Liver (tissue), 7 donors: ENCODE measurements at regions not wholly inside any gene's neighbourhood (a gene's known extent, or its start where the extent isn't known, plus 50 kb on each side); places are given as distances from the start of the nearest gene placed in this dataset.

Experiments used
- DNase-seq: peaks from one replicate; pipeline ENCODE4 v3.0.0-alpha.2; 2017; ENCODE audit warnings: low spot score
- H3K27ac ChIP-seq, 2 donors: one replicate each; pipeline ENCODE4 v1.7.0; 2013; ENCODE audit warnings: inconsistent platforms in 2 of 2, low read length in 2 of 2, control low read depth in 1 of 2, low read depth in 1 of 2, mild to moderate bottlenecking in 1 of 2
- H3K27me3 ChIP-seq, 4 donors: one replicate each; pipeline versions ENCODE4 v1.6.1 to v1.7.0; 2013; ENCODE audit warnings: low read length in 3 of 4, inconsistent platforms in 1 of 4, mild to moderate bottlenecking in 1 of 4, moderate library complexity in 1 of 4; ENCODE audit not compliant: control insufficient read depth in 4 of 4, insufficient read depth in 4 of 4
- H3K36me3 ChIP-seq, 4 donors: one replicate each; pipeline versions ENCODE4 v1.6.1 to v1.7.0; 2013; ENCODE audit warnings: low read length in 3 of 4, mild to moderate bottlenecking in 3 of 4, low read depth in 1 of 4, moderate library complexity in 1 of 4; ENCODE audit not compliant: control insufficient read depth in 4 of 4, insufficient read depth in 3 of 4
- H3K4me1 ChIP-seq, 4 donors: one replicate each; pipeline versions ENCODE4 v1.6.1 to v1.7.0; 2013; ENCODE audit warnings: low read length in 3 of 4, mild to moderate bottlenecking in 3 of 4, moderate library complexity in 1 of 4; ENCODE audit not compliant: control insufficient read depth in 4 of 4, insufficient read depth in 4 of 4
- H3K4me3 ChIP-seq, 3 donors: one replicate each; pipeline versions ENCODE4 v1.6.1 to v1.7.0; 2013; ENCODE audit warnings: low read length in 3 of 3, control low read depth in 1 of 3, low read depth in 1 of 3, mild to moderate bottlenecking in 1 of 3
- H3K9ac ChIP-seq, 2 donors: one replicate each; pipeline ENCODE4 v1.7.0; 2013; ENCODE audit warnings: low read length in 2 of 2, mild to moderate bottlenecking in 2 of 2, moderate library complexity in 2 of 2, control low read depth in 1 of 2, low read depth in 1 of 2
- H3K9me3 ChIP-seq, 4 donors: one replicate each; pipeline versions ENCODE4 v1.6.1 to v1.7.0; 2013; ENCODE audit warnings: low read length in 3 of 4; ENCODE audit not compliant: control insufficient read depth in 4 of 4
- EGR1 ChIP-seq, 2 donors: IDR thresholded peaks; 2 replicates each; pipeline ENCODE4 v1.6.1; 2016 to 2018; ENCODE audit warnings: antibody characterized with exemption in 2 of 2, low read depth in 2 of 2
- FOXA2 ChIP-seq: IDR thresholded peaks from 2 replicates; pipeline ENCODE4 v1.6.1; 2016; ENCODE audit warnings: antibody characterized with exemption
- GABPA ChIP-seq, 2 donors: IDR thresholded peaks in 1 of 2; conservative IDR thresholded peaks in 1 of 2; 2 replicates each; pipeline ENCODE4 v1.6.1; 2016; ENCODE audit warnings: antibody characterized with exemption in 2 of 2, mild to moderate bottlenecking in 1 of 2, moderate library complexity in 1 of 2
- HNF4A ChIP-seq, 2 donors: conservative IDR thresholded peaks; 2 replicates each; pipeline ENCODE4 v1.6.1; 2016; ENCODE audit warnings: antibody characterized with exemption in 2 of 2, mild to moderate bottlenecking in 2 of 2
- HNF4G ChIP-seq: IDR thresholded peaks from 2 replicates; pipeline ENCODE4 v1.6.1; 2016; ENCODE audit warnings: antibody characterized with exemption
- NR2F2 ChIP-seq: IDR thresholded peaks from 2 replicates; pipeline ENCODE4 v1.6.1; 2016; ENCODE audit warnings: antibody characterized with exemption
- RAD21 ChIP-seq, 2 donors: IDR thresholded peaks; 2 replicates each; pipeline ENCODE4 v1.6.1; 2016; ENCODE audit warnings: antibody characterized with exemption in 2 of 2, mild to moderate bottlenecking in 2 of 2
- RXRA ChIP-seq, 2 donors: IDR thresholded peaks; 2 replicates each; pipeline ENCODE4 v1.6.1; 2017 to 2018; ENCODE audit warnings: antibody characterized with exemption in 2 of 2, mild to moderate bottlenecking in 1 of 2
- SP1 ChIP-seq: IDR thresholded peaks from 2 replicates; pipeline ENCODE4 v1.6.1; 2018; ENCODE audit warnings: antibody characterized with exemption, mild to moderate bottlenecking
- TAF1 ChIP-seq: conservative IDR thresholded peaks from 2 replicates; pipeline ENCODE4 v1.6.1; 2016; ENCODE audit warnings: antibody characterized with exemption, mild to moderate bottlenecking
- YY1 ChIP-seq: IDR thresholded peaks from 2 replicates; pipeline ENCODE4 v1.6.1; 2016; ENCODE audit warnings: antibody characterized with exemption, mild to moderate bottlenecking
- WGBS: extraction: QIAGEN DNeasy Blood & Tissue Kit; methylation state at CpG from one replicate; pipeline ENCODE4 v1.1.7; 2013; 5-methylcytosine and 5-hydroxymethylcytosine counted together
- TF ChIP-seq, protein P1 (sequence below): IDR thresholded peaks from 2 replicates; pipeline ENCODE4 v1.6.1; 2016; ENCODE audit warnings: antibody characterized with exemption, mild to moderate bottlenecking
- TF ChIP-seq, protein P2 (sequence below): IDR thresholded peaks from 2 replicates; pipeline ENCODE4 v1.6.1; 2016; ENCODE audit warnings: antibody characterized with exemption
- TF ChIP-seq, protein P3 (sequence below): IDR thresholded peaks from 2 replicates; pipeline ENCODE4 v1.6.1; 2016; ENCODE audit warnings: antibody characterized with exemption
- TF ChIP-seq, protein P4 (sequence below): IDR thresholded peaks from 2 replicates; pipeline ENCODE4 v1.6.1; 2016; ENCODE audit warnings: antibody characterized with exemption
- donor health status: healthy.
- donor health status: healthy.
- donor health status: healthy.
- donor health status: healthy.

DNA sequence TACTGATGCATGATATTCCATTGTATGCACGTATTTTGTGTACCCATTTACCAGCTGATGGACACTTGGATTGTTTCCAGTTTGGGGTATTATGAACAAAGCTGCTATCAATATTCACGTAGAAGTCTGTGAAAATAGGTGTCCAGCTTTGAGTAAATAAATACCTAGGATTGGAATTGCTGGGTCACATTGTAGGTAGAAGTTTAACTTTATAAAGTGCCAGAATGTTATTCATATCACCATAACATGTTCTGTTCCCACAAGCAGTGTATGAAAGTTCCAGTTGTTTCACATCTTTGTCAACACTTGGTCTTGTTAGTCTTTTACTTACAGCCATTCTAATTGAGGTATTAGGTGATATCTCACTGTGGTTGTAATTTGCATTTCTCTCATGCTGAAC lies 108.0 kb upstream of the METAP2 start:
- TF ChIP-seq, protein P1, sequence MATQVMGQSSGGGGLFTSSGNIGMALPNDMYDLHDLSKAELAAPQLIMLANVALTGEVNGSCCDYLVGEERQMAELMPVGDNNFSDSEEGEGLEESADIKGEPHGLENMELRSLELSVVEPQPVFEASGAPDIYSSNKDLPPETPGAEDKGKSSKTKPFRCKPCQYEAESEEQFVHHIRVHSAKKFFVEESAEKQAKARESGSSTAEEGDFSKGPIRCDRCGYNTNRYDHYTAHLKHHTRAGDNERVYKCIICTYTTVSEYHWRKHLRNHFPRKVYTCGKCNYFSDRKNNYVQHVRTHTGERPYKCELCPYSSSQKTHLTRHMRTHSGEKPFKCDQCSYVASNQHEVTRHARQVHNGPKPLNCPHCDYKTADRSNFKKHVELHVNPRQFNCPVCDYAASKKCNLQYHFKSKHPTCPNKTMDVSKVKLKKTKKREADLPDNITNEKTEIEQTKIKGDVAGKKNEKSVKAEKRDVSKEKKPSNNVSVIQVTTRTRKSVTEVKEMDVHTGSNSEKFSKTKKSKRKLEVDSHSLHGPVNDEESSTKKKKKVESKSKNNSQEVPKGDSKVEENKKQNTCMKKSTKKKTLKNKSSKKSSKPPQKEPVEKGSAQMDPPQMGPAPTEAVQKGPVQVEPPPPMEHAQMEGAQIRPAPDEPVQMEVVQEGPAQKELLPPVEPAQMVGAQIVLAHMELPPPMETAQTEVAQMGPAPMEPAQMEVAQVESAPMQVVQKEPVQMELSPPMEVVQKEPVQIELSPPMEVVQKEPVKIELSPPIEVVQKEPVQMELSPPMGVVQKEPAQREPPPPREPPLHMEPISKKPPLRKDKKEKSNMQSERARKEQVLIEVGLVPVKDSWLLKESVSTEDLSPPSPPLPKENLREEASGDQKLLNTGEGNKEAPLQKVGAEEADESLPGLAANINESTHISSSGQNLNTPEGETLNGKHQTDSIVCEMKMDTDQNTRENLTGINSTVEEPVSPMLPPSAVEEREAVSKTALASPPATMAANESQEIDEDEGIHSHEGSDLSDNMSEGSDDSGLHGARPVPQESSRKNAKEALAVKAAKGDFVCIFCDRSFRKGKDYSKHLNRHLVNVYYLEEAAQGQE = no peak
- TF ChIP-seq YY1 (no peak), GABPA (IDR thresholded peaks at IDR 0.05 in 1 of 2, conservative IDR thresholded peaks at IDR 0.05 in 1 of 2) (no peak), TAF1 (no peak), FOXA2 (no peak), RXRA (IDR thresholded peaks at IDR 0.05) (no peak), NR2F2 (no peak), RAD21 (IDR thresholded peaks at IDR 0.05) (no peak), SP1 (no peak), HNF4G (no peak), HNF4A (conservative IDR thresholded peaks at IDR 0.05) (no peak)
- TF ChIP-seq, protein P2, sequence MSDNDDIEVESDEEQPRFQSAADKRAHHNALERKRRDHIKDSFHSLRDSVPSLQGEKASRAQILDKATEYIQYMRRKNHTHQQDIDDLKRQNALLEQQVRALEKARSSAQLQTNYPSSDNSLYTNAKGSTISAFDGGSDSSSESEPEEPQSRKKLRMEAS = no peak
- TF ChIP-seq, protein P3, sequence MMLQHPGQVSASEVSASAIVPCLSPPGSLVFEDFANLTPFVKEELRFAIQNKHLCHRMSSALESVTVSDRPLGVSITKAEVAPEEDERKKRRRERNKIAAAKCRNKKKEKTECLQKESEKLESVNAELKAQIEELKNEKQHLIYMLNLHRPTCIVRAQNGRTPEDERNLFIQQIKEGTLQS = no peak
- TF ChIP-seq, protein P4, sequence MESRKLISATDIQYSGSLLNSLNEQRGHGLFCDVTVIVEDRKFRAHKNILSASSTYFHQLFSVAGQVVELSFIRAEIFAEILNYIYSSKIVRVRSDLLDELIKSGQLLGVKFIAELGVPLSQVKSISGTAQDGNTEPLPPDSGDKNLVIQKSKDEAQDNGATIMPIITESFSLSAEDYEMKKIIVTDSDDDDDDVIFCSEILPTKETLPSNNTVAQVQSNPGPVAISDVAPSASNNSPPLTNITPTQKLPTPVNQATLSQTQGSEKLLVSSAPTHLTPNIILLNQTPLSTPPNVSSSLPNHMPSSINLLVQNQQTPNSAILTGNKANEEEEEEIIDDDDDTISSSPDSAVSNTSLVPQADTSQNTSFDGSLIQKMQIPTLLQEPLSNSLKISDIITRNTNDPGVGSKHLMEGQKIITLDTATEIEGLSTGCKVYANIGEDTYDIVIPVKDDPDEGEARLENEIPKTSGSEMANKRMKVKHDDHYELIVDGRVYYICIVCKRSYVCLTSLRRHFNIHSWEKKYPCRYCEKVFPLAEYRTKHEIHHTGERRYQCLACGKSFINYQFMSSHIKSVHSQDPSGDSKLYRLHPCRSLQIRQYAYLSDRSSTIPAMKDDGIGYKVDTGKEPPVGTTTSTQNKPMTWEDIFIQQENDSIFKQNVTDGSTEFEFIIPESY = no peak
- Histone ChIP-seq H3K9me3 (no peaks in the 10 kb centered on the region), H3K4me3 (no peak overlapping the region), H3K27me3 (no peaks in the 10 kb centered on the region), H3K27ac (no peak overlapping the region), H3K9ac (no peak overlapping the region), H3K36me3 (no peaks in the 10 kb centered on the region), H3K4me1 (peaks cover 0 to 4% (median 1%) of the 10 kb centered on the region in 4 donors)
- no peak for DNase-seq
- WGBS = 40% methylated on average over 2 of the region's 2 CpGs

DNA sequence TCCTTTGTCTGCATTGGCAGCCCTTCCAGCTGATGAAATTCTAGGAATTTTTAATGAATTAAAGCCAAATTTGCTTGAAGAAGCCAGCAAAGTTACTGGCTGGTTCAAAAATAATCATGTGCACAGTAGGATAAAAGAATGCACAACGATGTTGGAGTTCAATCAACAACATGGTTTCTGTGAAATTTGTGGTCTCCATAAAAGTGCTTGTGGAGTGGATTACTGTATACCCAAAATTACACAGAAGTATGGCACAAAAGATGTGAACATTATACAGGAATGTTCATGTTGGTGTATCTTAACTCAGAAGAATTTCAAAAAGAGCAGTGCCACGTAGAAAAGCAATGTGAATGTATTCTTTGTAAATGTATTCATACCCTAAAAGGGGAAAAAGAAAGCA lies 105.0 kb upstream of the METAP2 start:
- no peaks in the 10 kb centered on the region for H3K27me3 ChIP-seq
- TF ChIP-seq RAD21 (IDR thresholded peaks at IDR 0.05) = no peak
- TF ChIP-seq, protein P3 = no peak
- no peak for TF ChIP-seq EGR1 (IDR thresholded peaks at IDR 0.05; ENCODE audit: low read depth in 2 of 2)
- no peak for TF ChIP-seq YY1
- TF ChIP-seq, protein P4 = no peak
- TF ChIP-seq, protein P1 = no peak
- TF ChIP-seq NR2F2 = no peak
- no peak for TF ChIP-seq GABPA (IDR thresholded peaks at IDR 0.05 in 1 of 2, conservative IDR thresholded peaks at IDR 0.05 in 1 of 2)
- TF ChIP-seq HNF4A (conservative IDR thresholded peaks at IDR 0.05) = no peak
- no peak for TF ChIP-seq FOXA2
- no peak for TF ChIP-seq HNF4G
- peaks cover 0 to 4% (median 1%) of the 10 kb centered on the region in 4 donors for H3K4me1 ChIP-seq
- H3K27ac ChIP-seq = no peak overlapping the region
- no peak overlapping the region for H3K9ac ChIP-seq
- 83% methylated on average over 2 of the region's 2 CpGs for WGBS
- H3K36me3 ChIP-seq = no peaks in the 10 kb centered on the region
- no peak for DNase-seq
- H3K4me3 ChIP-seq = no peak overlapping the region
- no peaks in the 10 kb centered on the region for H3K9me3 ChIP-seq
